AG09309 (cell line): ENCODE measurements at regions not wholly inside any gene's neighbourhood (a gene's known extent, or its start where the extent isn't known, plus 50 kb on each side); places are given as distances from the start of the nearest gene placed in this dataset.

ENCODE experiments used
- DNase-seq: peaks from one replicate; pipeline ENCODE4 v3.0.0-alpha.2; 2010; ENCODE audit warnings: low read depth
- H3K4me3 ChIP-seq: 2 replicates; pipeline ENCODE4 v1.5.1; 2011; ENCODE audit warnings: mild to moderate bottlenecking, low read depth, low read length, moderate library complexity; ENCODE audit not compliant: control insufficient read depth
- TF ChIP-seq, protein P1 (sequence below): IDR thresholded peaks from 2 replicates; pipeline ENCODE4 v1.5.1; 2011; ENCODE audit warnings: mild to moderate bottlenecking, low read depth, low read length, inconsistent platforms; ENCODE audit not compliant: insufficient read depth, control insufficient read depth; ENCODE audit errors: missing control alignments

DNA sequence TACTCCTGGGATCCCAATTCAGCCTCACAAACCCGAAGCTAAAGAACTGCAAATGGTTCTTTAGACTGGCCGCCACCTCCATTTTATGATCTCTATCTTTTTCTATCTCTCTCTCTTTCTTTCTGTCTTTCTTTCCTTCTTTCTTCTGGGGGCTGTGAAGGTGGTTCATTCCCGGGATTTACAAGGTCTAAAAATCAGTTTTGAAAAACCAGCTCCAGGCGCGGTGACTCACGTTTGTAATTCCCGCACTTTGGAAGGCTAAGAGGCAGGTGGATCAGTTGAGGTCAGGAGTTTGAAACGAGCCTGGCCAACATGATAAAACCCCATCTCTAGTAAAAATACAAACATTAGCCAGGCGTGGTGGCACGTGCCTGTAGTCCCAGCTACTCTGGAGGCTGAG lies 67.2 kb upstream of the VASH1 start:
- no peak overlapping the region for H3K4me3 ChIP-seq
- TF ChIP-seq, protein P1, sequence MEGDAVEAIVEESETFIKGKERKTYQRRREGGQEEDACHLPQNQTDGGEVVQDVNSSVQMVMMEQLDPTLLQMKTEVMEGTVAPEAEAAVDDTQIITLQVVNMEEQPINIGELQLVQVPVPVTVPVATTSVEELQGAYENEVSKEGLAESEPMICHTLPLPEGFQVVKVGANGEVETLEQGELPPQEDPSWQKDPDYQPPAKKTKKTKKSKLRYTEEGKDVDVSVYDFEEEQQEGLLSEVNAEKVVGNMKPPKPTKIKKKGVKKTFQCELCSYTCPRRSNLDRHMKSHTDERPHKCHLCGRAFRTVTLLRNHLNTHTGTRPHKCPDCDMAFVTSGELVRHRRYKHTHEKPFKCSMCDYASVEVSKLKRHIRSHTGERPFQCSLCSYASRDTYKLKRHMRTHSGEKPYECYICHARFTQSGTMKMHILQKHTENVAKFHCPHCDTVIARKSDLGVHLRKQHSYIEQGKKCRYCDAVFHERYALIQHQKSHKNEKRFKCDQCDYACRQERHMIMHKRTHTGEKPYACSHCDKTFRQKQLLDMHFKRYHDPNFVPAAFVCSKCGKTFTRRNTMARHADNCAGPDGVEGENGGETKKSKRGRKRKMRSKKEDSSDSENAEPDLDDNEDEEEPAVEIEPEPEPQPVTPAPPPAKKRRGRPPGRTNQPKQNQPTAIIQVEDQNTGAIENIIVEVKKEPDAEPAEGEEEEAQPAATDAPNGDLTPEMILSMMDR: no peak
- no peak for DNase-seq

GRCh38 chr14:76695263-76695920 lies 65.9 kb upstream of the VASH1 start:
- H3K4me3 ChIP-seq: no peak overlapping the region
- TF ChIP-seq, protein P1: no peak
- no peak for DNase-seq

- TF ChIP-seq, protein P1: no peak
- DNase-seq: no peak
- H3K4me3 ChIP-seq: no peak overlapping the region
Observed at GRCh38 chr14:76696361-76696760, 64.9 kb upstream of the VASH1 start.

- DNase-seq: no peak
- no peak overlapping the region for H3K4me3 ChIP-seq
- TF ChIP-seq, protein P1: no peak
Observed at GRCh38 chr14:76696791-76697190, 64.5 kb upstream of the VASH1 start.

DNA sequence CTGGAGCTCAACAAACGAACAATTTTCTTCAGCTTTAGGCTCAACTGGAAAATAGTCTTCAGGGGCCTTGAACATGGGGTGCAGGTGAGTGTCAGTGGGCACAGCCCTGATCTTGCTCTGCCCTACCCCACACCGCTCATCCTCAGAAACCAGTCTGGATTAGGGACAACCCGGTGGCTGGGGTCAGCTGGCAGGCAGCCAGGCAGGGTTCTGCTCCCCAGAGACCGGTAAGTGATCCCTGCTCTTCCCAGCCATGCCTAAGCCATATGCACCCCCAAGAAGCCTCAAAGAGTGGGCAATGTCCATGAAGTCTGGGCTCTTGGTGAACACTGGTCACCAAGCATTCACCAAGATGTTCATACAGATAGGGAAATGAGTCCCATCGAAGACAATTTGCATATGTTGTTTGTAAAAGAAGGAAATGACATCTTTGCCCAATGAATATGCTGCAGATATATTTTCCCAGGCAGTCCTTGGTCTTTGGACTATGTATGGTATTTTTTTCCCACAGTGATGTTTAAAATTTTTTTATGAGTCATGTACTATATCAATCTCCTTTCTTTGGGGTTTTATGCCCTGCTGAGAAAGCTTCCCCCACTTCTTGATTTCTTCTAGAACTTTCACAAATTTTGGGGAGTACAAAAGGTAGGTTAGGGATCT lies 63.9 kb upstream of the VASH1 start:
- TF ChIP-seq, protein P1: no peak
- no peak for DNase-seq
- no peak overlapping the region for H3K4me3 ChIP-seq

DNA sequence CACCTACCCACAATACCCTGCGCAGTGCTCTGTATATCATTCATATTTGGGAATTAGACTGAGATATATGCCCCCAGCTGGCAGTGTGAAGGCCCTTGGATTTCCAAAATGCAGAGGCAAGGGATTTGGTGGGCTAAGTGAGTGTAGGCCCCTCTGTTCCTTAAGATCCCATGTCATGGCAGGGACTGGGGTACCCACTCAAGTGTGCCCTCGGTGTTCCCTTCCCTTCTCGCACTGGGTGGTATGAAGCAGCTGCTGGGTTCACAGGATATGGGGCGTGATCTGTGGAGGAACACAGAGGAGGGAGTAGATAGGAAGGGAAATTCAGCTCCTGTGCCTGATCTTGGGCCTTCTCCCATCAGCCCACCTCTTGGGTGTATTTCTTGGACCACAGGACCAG lies 63.1 kb upstream of the VASH1 start:
- no peak for DNase-seq
- TF ChIP-seq, protein P1: no peak
- no peak overlapping the region for H3K4me3 ChIP-seq
